GM23338 (cell line): ENCODE measurements at regions not wholly inside any gene's neighbourhood (a gene's known extent, or its start where the extent isn't known, plus 50 kb on each side); places are given as distances from the start of the nearest gene placed in this dataset.

ENCODE experiments used
- ATAC-seq: fragments of 200-7000 bp; cut with Tn5 transposase; 3 replicates; pipeline ENCODE4 v1.9.1; 2020
- DNase-seq: peaks from one replicate; pipeline ENCODE4 v3.0.0-alpha.2; 2015; ENCODE audit warnings: low spot score
- H2AFZ ChIP-seq: fragments of 200-600 bp; sonication (generic); 2 replicates; pipeline ENCODE4 v1.8.0; 2016; ENCODE audit warnings: antibody characterized with exemption, mild to moderate bottlenecking, moderate library complexity
- H3F3A ChIP-seq: fragments of 200-600 bp; sonication (generic); replicated peaks from 2 replicates; pipeline ENCODE4 v1.8.0; 2017; ENCODE audit warnings: antibody characterized with exemption, mixed run types, low read depth
- H3K27ac ChIP-seq: fragments of 200-600 bp; sonication (generic); 2 replicates; pipeline ENCODE4 v1.6.1; 2016; ENCODE audit warnings: low read depth
- H3K27me3 ChIP-seq: fragments of 200-600 bp; sonication (generic); 2 replicates; pipeline ENCODE4 v1.8.0; 2016; ENCODE audit warnings: mild to moderate bottlenecking, mixed run types, moderate library complexity; ENCODE audit not compliant: insufficient read depth
- H3K36me3 ChIP-seq: fragments of 200-600 bp; sonication (generic); 2 replicates; pipeline ENCODE4 v1.8.0; 2016; ENCODE audit warnings: mild to moderate bottlenecking; ENCODE audit not compliant: insufficient read depth
- H3K4me1 ChIP-seq: fragments of 200-600 bp; sonication (generic); 2 replicates; pipeline ENCODE4 v1.8.0; 2016; ENCODE audit warnings: mild to moderate bottlenecking, moderate library complexity; ENCODE audit not compliant: insufficient read depth
- H3K4me2 ChIP-seq: fragments of 200-600 bp; sonication (generic); 2 replicates; pipeline ENCODE4 v1.7.1; 2017; ENCODE audit warnings: mixed run types
- H3K4me3 ChIP-seq: fragments of 200-600 bp; sonication (generic); 2 replicates; pipeline ENCODE4 v1.6.1; 2016; ENCODE audit warnings: mixed run types
- H3K79me2 ChIP-seq: fragments of 200-600 bp; sonication (generic); replicated peaks from 2 replicates; pipeline ENCODE4 v1.8.0; 2017; ENCODE audit warnings: mild to moderate bottlenecking; ENCODE audit not compliant: insufficient read depth
- H3K9me2 ChIP-seq: fragments of 200-600 bp; sonication (generic); 2 replicates; pipeline ENCODE4 v1.8.0; 2017; ENCODE audit not compliant: insufficient read depth
- H4K20me1 ChIP-seq: fragments of 200-600 bp; sonication (generic); replicated peaks from 2 replicates; pipeline ENCODE4 v1.8.0; 2017; ENCODE audit warnings: mild to moderate bottlenecking; ENCODE audit not compliant: insufficient read depth
- H3K27ac Mint-ChIP-seq: 2 replicates; pipeline ENCODE4 v1.8.0; 2020; ENCODE audit warnings: inconsistent platforms, mild to moderate bottlenecking, moderate library complexity, mixed read lengths
- H3K27me3 Mint-ChIP-seq: 3 replicates; pipeline ENCODE4 v1.8.0; 2022; ENCODE audit warnings: low read depth, mild to moderate bottlenecking, moderate library complexity, mixed read lengths, inconsistent platforms; ENCODE audit not compliant: insufficient read depth, poor library complexity
- H3K36me3 Mint-ChIP-seq: 3 replicates; pipeline ENCODE4 v1.8.0; 2021; ENCODE audit warnings: low read depth, mild to moderate bottlenecking, inconsistent platforms, moderate library complexity, mixed read lengths
- H3K4me1 Mint-ChIP-seq: 3 replicates; pipeline ENCODE4 v1.8.0; 2020; ENCODE audit warnings: mild to moderate bottlenecking, inconsistent platforms, mixed read lengths
- H3K4me3 Mint-ChIP-seq: 3 replicates; pipeline ENCODE4 v1.8.0; 2021; ENCODE audit warnings: moderate library complexity, mild to moderate bottlenecking, inconsistent platforms, mixed read lengths
- H3K9me3 Mint-ChIP-seq: 3 replicates; pipeline ENCODE4 v1.8.0; 2020; ENCODE audit warnings: moderate library complexity, mild to moderate bottlenecking, inconsistent platforms, mixed read lengths
- CREB1 ChIP-seq: fragments of 250-450 bp; sonication (Bioruptor Pico); IDR thresholded peaks from 2 replicates; pipeline ENCODE4 v1.5.0; 2020; ENCODE audit warnings: low read depth, mild to moderate bottlenecking, moderate library complexity
- ETS1 ChIP-seq: IDR thresholded peaks from 2 replicates; pipeline ENCODE4 v1.6.1; 2016; ENCODE audit warnings: antibody characterized with exemption
- EZH2 ChIP-seq: fragments of 200-600 bp; sonication (generic); IDR thresholded peaks from one replicate; pipeline ENCODE4 v1.8.0; 2017; ENCODE audit warnings: antibody characterized with exemption, mild to moderate bottlenecking, low read depth; ENCODE audit not compliant: unreplicated experiment
- EZH2phosphoT487 ChIP-seq: fragments of 200-600 bp; sonication (generic); IDR thresholded peaks from one replicate; pipeline ENCODE4 v1.8.1; 2018; ENCODE audit warnings: antibody characterized with exemption; ENCODE audit not compliant: unreplicated experiment
- JUNB ChIP-seq: IDR thresholded peaks from one replicate; pipeline ENCODE4 v1.6.1; 2016; ENCODE audit warnings: antibody characterized with exemption; ENCODE audit not compliant: unreplicated experiment
- NANOG ChIP-seq: IDR thresholded peaks from 2 replicates; pipeline ENCODE4 v1.6.1; 2016; ENCODE audit warnings: antibody characterized with exemption, borderline replicate concordance
- POLR2AphosphoS5 ChIP-seq: IDR thresholded peaks from 2 replicates; pipeline ENCODE4 v1.6.1; 2016; ENCODE audit warnings: antibody characterized with exemption, low read depth
- REST ChIP-seq: IDR thresholded peaks from one replicate; pipeline ENCODE4 v1.6.1; 2018; ENCODE audit warnings: antibody characterized with exemption; ENCODE audit not compliant: unreplicated experiment
- STAT1 ChIP-seq: IDR thresholded peaks from one replicate; pipeline ENCODE4 v1.6.1; 2016; ENCODE audit warnings: antibody characterized with exemption; ENCODE audit not compliant: unreplicated experiment
- ZNF114 ChIP-seq: fragments of 250-450 bp; sonication (Bioruptor Pico); IDR thresholded peaks from 2 replicates; pipeline ENCODE4 v1.5.0; 2020; ENCODE audit warnings: mild to moderate bottlenecking, moderate library complexity
- ZNF331 ChIP-seq: fragments of 250-450 bp; sonication (Bioruptor Pico); IDR thresholded peaks from 2 replicates; pipeline ENCODE4 v1.5.0; 2020; ENCODE audit warnings: low read depth, mild to moderate bottlenecking, moderate library complexity
- ZNF462 ChIP-seq: fragments of 250-450 bp; sonication (Bioruptor Pico); IDR thresholded peaks from 2 replicates; pipeline ENCODE4 v1.5.0; 2020; ENCODE audit warnings: mild to moderate bottlenecking, moderate library complexity

- DNase-seq, result no peak
- Histone ChIP-seq H3K27ac (no peak overlapping the region), H3K79me2 (no peaks in the 10 kb centered on the region), H3K27me3 (no peaks in the 10 kb centered on the region), H3K4me1 (no peaks in the 10 kb centered on the region), H4K20me1 (no peaks in the 10 kb centered on the region), H3F3A (no peaks in the 10 kb centered on the region), H3K4me3 (no peak overlapping the region), H3K9me2 (no peaks in the 10 kb centered on the region), H2AFZ (no peak overlapping the region), H3K36me3 (no peaks in the 10 kb centered on the region), H3K4me2 (no peak overlapping the region)
- no peaks in the 10 kb centered on the region for H3K36me3 Mint-ChIP-seq
- ATAC-seq, result no peak
- H3K9me3 Mint-ChIP-seq, result no peaks in the 10 kb centered on the region
- H3K4me1 Mint-ChIP-seq, result no peaks in the 10 kb centered on the region; the same call in 2 of the 3 replicates
- H3K27me3 Mint-ChIP-seq, result no peaks in the 10 kb centered on the region
- H3K27ac Mint-ChIP-seq, result no peak overlapping the region
- no peak overlapping the region for H3K4me3 Mint-ChIP-seq
- TF ChIP-seq ZNF114 (CRISPR knock-in tag) (no peak), EZH2phosphoT487 (no peak), NANOG (no peak), ZNF331 (no peak), JUNB (no peak), ETS1 (no peak)
Observed at GRCh38 chr2:77939370-77939769, 417.2 kb upstream of the LRRTM4 start.

- Histone ChIP-seq H3K27me3 (no peaks in the 10 kb centered on the region), H3K4me1 (no peaks in the 10 kb centered on the region), H2AFZ (no peak overlapping the region), H3K9me2 (no peaks in the 10 kb centered on the region; the same call in 1 of the 2 replicates), H3K4me2 (no peak overlapping the region), H3K4me3 (no peak overlapping the region), H3K79me2 (no peaks in the 10 kb centered on the region), H4K20me1 (no peaks in the 10 kb centered on the region), H3K27ac (no peak overlapping the region), H3K36me3 (no peaks in the 10 kb centered on the region), H3F3A (no peaks in the 10 kb centered on the region)
- Mint-ChIP-seq H3K4me3 (no peak overlapping the region), H3K36me3 (no peaks in the 10 kb centered on the region), H3K9me3 (no peaks in the 10 kb centered on the region), H3K27me3 (no peaks in the 10 kb centered on the region), H3K4me1 (no peaks in the 10 kb centered on the region; the same call in 2 of the 3 replicates), H3K27ac (no peak overlapping the region)
- ATAC-seq (no peak), DNase-seq (no peak)
- TF ChIP-seq ZNF331 (no peak), STAT1 (no peak), EZH2phosphoT487 (no peak), CREB1 (CRISPR knock-in tag) (no peak), EZH2 (no peak), ZNF114 (CRISPR knock-in tag) (no peak), JUNB (no peak), REST (no peak), POLR2AphosphoS5 (no peak), ZNF462 (no peak), NANOG (no peak)
Observed at GRCh38 chr2:77939801-77940200, 417.6 kb upstream of the LRRTM4 start.
